GM20000 (cell line): ENCODE measurements at regions not wholly inside any gene's neighbourhood (a gene's known extent, or its start where the extent isn't known, plus 50 kb on each side); places are given as distances from the start of the nearest gene placed in this dataset.

Experiments
- DNase-seq: peaks from one replicate; pipeline ENCODE4 v3.0.0; 2012; ENCODE audit warnings: low spot score
- CTCF ChIP-seq: IDR thresholded peaks from 2 replicates; pipeline ENCODE4 v1.5.1; 2012; ENCODE audit warnings: mild to moderate bottlenecking, control low read depth; ENCODE audit errors: extremely low read depth, missing control alignments

- TF ChIP-seq CTCF, result no peak
- DNase-seq, result no peak
Observed at GRCh38 chr6:14489445-14489844, 371.9 kb downstream of the CD83 start.

GRCh38 chr6:14498748-14499147 is 381.2 kb downstream of the CD83 start:
- DNase-seq, result no peak
- TF ChIP-seq CTCF, result no peak

GRCh38 chr6:14499309-14499708 is 381.7 kb downstream of the CD83 start:
- DNase-seq, result no peak
- TF ChIP-seq CTCF, result no peak

- no peak for TF ChIP-seq CTCF
- DNase-seq, result no peak
Observed at GRCh38 chr6:14499841-14500240, 382.3 kb downstream of the CD83 start.

GRCh38 chr6:14500809-14501208 is 383.2 kb downstream of the CD83 start:
- TF ChIP-seq CTCF, result no peak
- DNase-seq, result no peak

GRCh38 chr6:14501240-14501639 is 383.7 kb downstream of the CD83 start:
- TF ChIP-seq CTCF, result no peak
- DNase-seq, result no peak

- DNase-seq, result no peak
- no peak for TF ChIP-seq CTCF
Observed at GRCh38 chr6:14501914-14502313, 384.3 kb downstream of the CD83 start.
